Amniotic epithelial cell (primary cell): ENCODE measurements at regions not wholly inside any gene's neighbourhood (a gene's known extent, or its start where the extent isn't known, plus 50 kb on each side); places are given as distances from the start of the nearest gene placed in this dataset.

Experiments used
- DNase-seq: peaks from one replicate; pipeline ENCODE4 v3.0.0-alpha.2; 2010; ENCODE audit warnings: low read depth

- DNase-seq: peak; percentile 12
Measured at GRCh38 chr5:171579976-171580411, 160.5 kb downstream of the FGF18 start.

- DNase-seq: peak; percentile 61
Measured at GRCh38 chr5:171580502-171581265, 161.2 kb downstream of the FGF18 start.

DNA sequence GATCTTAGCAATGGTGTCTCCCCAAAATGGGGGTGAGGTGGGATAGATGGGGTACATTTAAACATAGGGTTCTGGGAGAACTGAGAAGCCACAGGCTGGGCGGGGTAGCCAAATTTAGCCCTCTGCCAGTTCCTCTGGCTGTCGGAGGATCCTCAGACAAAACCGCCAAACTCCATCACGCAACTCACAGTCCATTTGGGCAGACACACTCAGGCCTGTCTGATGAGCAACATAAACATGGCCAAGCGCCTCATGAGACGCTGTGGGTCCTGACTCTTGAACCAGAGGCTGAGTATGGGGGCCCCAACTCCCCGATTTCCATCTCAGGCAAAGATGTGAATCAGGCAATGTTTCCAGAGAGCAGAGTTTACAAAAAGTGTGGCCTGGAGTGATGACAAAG lies 162.3 kb downstream of the FGF18 start:
- DNase-seq: no peak

GRCh38 chr5:171582849-171583248 lies 163.4 kb downstream of the FGF18 start:
- DNase-seq: no peak

DNA sequence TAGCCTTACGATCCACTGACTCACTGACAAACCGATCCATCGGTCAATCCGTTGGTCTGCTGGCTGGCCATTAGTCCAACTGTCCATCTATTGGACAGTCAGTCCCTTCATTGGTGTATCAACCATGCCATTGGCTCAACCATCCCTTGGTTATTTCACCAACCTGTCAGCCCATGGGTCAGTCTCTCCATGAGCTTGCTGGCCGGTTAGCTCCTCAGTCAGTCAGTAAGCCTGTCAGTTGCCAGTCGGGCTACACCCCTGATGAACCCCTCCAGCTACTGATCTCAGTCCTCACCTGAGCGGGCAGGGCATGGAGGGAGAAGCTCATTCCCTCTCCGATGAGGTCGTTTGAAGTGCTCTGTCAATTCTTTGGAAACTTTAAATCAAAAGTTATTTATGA lies 166.5 kb downstream of the FGF18 start:
- DNase-seq: no peak

DNA sequence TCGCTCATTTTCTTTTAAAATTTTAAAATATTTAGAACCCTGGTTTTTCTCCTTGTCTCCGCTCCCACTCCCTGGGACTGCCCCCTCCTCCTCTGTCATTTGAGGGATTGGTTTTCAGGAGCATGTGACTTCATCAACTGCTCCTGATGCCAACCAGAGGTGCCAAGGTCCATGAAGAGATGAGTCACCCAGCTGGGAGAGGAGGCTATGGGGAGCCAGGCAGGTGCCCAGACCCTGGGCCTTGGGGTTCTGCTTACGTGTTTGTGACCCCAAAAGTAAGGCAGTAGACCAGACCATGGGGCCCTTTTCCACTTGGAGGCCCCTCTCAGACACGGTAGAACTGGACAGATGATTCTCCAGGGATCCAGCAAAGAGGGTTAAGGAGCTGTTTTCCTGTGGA lies 167.0 kb downstream of the FGF18 start:
- no peak for DNase-seq

GRCh38 chr5:171588046-171588445 lies 168.6 kb downstream of the FGF18 start:
- DNase-seq: no peak

GRCh38 chr5:171588790-171589189 lies 169.3 kb downstream of the FGF18 start:
- no peak for DNase-seq

DNA sequence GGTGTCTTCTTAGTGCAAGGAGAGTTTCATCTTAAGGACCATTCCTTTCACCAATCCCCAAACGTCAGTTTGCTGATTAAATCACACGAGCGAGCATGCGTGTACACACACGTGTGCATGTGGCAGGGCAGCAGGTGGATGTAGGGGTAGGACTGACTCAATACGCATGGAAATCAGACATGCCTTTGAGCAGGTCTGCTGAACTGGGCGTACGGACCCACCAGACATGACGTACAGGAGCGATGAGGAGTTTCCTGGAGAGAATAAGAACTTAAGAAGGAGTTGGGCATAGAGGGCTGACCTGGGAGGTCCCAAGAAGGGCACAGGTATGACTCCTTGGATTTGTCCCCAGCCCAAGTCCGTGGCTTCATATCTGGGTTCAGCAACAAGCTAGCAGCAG lies 170.0 kb downstream of the FGF18 start:
- DNase-seq: no peak

GRCh38 chr5:171592076-171592475 lies 172.6 kb downstream of the FGF18 start:
- no peak for DNase-seq

DNA sequence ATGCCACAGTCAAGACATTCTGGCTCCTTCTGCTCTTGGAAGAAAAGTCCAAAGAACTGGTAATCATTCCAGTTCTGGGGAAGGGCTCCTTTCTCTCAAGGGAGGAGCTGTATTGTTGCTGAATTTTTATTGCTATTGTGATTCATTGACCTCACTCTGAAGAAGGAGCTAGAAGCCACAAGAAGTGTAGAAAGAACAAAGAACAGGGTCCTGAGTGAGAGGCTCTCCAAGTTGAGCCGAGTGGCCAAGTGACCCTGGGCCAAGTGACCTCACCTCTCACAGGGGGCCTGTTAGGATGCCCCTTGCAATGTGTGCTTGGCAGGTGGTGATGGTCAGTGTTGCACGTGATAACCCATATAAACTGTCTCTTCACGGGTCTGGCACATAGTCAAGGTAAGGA lies 173.3 kb downstream of the FGF18 start:
- DNase-seq: no peak

GRCh38 chr5:171593401-171593800 lies 174.0 kb downstream of the FGF18 start:
- DNase-seq: no peak

DNA sequence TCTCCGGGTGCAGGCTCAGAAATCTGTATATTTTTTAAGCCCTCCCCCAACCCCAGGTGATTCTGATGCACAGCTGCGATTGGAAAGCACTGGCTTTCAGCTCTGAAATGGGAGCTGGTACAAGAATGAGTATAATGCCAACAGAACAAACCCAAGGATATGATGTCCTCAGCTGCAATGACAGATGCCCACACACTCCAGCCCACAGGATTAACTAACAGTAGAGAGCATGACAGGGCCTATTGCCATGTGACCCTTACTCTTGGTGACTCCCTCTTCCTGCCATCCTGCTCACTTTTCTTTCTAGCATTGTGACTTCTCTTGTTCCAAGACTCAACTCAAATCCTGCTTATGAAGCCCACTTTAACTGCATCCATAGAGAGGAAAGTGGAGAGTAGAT lies 174.5 kb downstream of the FGF18 start:
- DNase-seq: no peak

DNA sequence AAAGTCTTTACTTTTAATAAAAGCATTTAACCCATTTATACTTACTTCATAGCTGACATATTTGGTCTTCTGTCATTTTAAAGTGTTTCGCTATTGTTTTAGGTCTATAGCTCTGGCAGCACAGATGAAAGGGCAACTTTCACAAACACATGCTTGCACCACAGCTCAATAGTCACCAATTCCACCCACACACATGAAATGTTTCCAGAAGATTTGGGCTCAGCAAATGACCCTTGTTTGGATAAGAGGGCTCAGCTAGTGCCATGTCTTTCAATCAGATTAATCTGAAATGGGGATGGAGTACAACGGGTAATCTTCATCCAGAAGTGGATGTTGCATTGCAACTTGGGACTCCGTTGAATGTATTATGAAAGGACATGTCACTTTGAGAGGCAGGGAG lies 176.0 kb downstream of the FGF18 start:
- no peak for DNase-seq

- peak; percentile 58 for DNase-seq
Measured at GRCh38 chr5:171595801-171596231, 176.4 kb downstream of the FGF18 start.

DNA sequence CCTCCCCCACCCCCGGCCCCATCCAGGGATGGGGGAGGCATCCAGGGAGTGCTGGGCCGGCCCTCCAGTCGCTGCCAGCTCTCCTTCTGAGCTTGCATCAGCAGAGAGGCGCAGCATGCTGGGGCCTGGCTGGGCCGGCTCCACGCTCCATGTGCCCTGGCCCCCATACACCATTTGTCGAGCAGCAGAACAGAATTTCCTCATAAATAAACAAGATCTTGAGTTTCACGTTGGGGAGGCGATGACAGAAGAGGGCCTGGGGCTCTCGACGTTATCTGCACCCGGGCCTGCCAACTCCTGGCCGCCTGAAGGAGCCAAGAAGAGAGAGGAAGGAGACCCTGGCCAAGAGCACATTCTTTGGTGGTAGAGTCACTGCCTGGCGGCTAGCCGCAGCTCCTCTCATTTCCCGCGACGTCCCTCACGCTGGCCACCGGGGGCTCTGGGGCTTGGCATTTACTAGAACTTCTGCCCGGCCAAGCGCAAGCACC lies 177.0 kb downstream of the FGF18 start:
- DNase-seq: peak; percentile 56

- DNase-seq: no peak
Measured at GRCh38 chr5:171597946-171598640, 178.6 kb downstream of the FGF18 start.

DNA sequence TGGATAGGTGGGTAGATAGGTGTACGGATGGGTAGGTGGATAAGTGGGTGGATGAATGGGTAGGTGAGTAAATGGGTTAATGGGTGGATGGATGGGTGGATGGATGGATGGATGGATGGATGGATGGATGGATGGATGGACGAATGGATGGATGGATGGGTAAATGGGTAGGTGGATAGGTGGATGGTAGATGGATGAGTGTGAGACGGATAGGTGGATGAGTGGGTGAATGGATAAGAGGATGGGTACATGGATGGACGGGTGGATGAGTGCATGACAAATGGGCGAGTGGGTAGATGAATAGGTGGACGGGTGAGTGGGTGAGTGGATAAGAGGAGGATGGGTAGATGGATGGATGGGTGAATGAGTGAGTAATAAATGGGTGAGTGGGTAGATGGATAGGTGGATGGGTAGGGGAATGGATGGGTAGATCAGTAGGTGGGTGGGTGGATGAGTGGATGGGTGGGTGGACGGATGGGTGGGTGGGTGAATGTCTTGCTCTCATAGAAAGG lies 179.2 kb downstream of the FGF18 start:
- DNase-seq: no peak

DNA sequence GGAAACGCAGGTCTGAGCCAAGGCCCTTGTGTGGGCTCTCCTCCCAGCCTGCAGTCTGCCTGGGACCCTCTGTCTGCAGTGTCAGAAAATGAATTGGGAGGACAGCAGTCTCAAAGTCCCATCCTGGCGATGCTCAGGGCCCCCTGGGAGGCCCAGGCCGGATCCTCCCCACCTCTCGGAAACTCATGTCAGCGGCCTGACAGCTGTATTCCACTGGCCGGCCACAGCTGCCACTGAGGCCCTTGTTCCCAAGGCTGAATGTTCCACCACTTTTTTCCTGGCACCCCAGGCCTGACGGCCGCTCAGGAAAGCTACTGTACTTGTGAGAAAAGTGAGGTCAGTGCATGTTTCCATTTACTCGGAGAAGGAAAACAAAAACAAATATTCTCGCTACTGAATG lies 180.0 kb downstream of the FGF18 start:
- no peak for DNase-seq

- DNase-seq: no peak
Measured at GRCh38 chr5:171599957-171600612, 180.6 kb downstream of the FGF18 start.

DNA sequence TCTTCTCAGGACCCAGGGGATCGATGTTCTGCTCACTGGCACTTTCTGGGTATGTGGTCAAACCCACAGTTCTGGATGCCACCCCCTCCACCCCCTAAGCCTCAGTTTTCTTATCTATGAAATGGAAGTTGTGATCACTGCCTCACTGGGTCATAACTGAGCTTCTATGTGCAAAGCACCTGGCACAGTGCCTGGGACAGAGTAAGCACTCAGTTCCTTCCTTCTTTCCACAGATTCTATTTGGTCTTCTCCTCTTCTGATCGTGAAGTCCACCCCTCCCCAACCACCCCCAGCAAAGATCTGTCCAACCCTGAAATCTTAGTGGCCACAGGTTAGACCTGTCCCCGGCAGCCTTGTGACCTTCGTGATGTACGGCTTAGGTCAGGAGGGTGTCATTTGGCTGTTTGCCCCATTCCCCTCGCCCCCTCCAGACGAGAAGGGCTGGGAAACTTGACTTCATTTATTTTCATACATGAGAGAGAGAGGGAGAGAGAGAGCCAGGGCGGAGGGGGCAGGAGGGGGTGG lies 181.4 kb downstream of the FGF18 start:
- DNase-seq: no peak

- no peak for DNase-seq
Measured at GRCh38 chr5:171601266-171601881, 181.9 kb downstream of the FGF18 start.
